ENCODE measurements at regions not wholly inside any gene's neighbourhood (a gene's known extent, or its start where the extent isn't known, plus 50 kb on each side); places are given as distances from the start of the nearest gene placed in this dataset.
"Not testable (repeated sequence)": the region's sequence is repeated elsewhere in the genome, so short reads cannot be mapped to it uniquely, and the experiment has no call there.

- Histone ChIP-seq H3K27me3 (ENCODE audit: control insufficient read depth, insufficient read depth, low read length) (no peaks in the 10 kb centered on the region), H3K4me3 (ENCODE audit: low read depth, low read length) (no peak overlapping the region), H3K27ac (ENCODE audit: low read depth, low read length) (no peak overlapping the region), H3K9me3 (ENCODE audit: control insufficient read depth, insufficient read depth, low read length) (no peaks in the 10 kb centered on the region)
- DNase-seq (ENCODE audit: low read depth, low spot score) = no peak
- POLR2A ChIA-PET = no interaction called here
- CTCF ChIA-PET = interaction anchor here (1.4 kb wide), 1 partner anchor 22 kb away, joined by 4 read pairs; no protein-coding TSS in a partner anchor
- TF ChIP-seq CTCF (IDR thresholded peaks at IDR 0.05; ENCODE audit: low read depth, low read length) = no peak
These were observed 117.4 kb downstream of the RFX6 start for GRCh38 chr6:116994447-116994846.

GRCh38 chr6:116996842-116997241 lies 119.8 kb downstream of the RFX6 start:
- POLR2A ChIA-PET = no interaction called here
- CTCF ChIA-PET = no interaction called here
- TF ChIP-seq CTCF (IDR thresholded peaks at IDR 0.05; ENCODE audit: low read depth, low read length) = no peak
- Histone ChIP-seq H3K27me3 (ENCODE audit: control insufficient read depth, insufficient read depth, low read length) (no peaks in the 10 kb centered on the region), H3K4me3 (ENCODE audit: low read depth, low read length) (no peak overlapping the region), H3K27ac (ENCODE audit: low read depth, low read length) (no peak overlapping the region), H3K9me3 (ENCODE audit: control insufficient read depth, insufficient read depth, low read length) (no peaks in the 10 kb centered on the region)
- DNase-seq (ENCODE audit: low read depth, low spot score) = no peak

- no peak for TF ChIP-seq CTCF (IDR thresholded peaks at IDR 0.05; ENCODE audit: low read depth, low read length)
- DNase-seq (ENCODE audit: low read depth, low spot score) = no peak
- CTCF ChIA-PET = no interaction called here
These were observed 120.5 kb downstream of the RFX6 start for GRCh38 chr6:116997496-116997895.

GRCh38 chr6:117007659-117008058 lies 130.6 kb downstream of the RFX6 start:
- Histone ChIP-seq H3K27me3 (ENCODE audit: control insufficient read depth, insufficient read depth, low read length) (no peaks in the 10 kb centered on the region), H3K9me3 (ENCODE audit: control insufficient read depth, insufficient read depth, low read length) (no peaks in the 10 kb centered on the region), H3K4me3 (ENCODE audit: low read depth, low read length) (no peak overlapping the region), H3K27ac (ENCODE audit: low read depth, low read length) (no peak overlapping the region)
- TF ChIP-seq CTCF (IDR thresholded peaks at IDR 0.05; ENCODE audit: low read depth, low read length) = no peak
- no peak for DNase-seq (ENCODE audit: low read depth, low spot score)
- POLR2A ChIA-PET = no interaction called here
- CTCF ChIA-PET = no interaction called here

More at GRCh38 chr6:116997496-116997895, 120.5 kb downstream of the RFX6 start:
- H3K27ac ChIP-seq (ENCODE audit: low read depth, low read length) = no peak overlapping the region
- no peaks in the 10 kb centered on the region for H3K9me3 ChIP-seq (ENCODE audit: control insufficient read depth, insufficient read depth, low read length)
- H3K4me3 ChIP-seq (ENCODE audit: low read depth, low read length) = no peak overlapping the region
- H3K27me3 ChIP-seq (ENCODE audit: control insufficient read depth, insufficient read depth, low read length) = no peaks in the 10 kb centered on the region
- POLR2A ChIA-PET = no interaction called here

- CTCF ChIA-PET = no interaction called here
- POLR2A ChIA-PET = no interaction called here
- no peak overlapping the region for H3K4me3 ChIP-seq (ENCODE audit: low read depth, low read length)
- no peaks in the 10 kb centered on the region for H3K9me3 ChIP-seq (ENCODE audit: control insufficient read depth, insufficient read depth, low read length)
- no peak for DNase-seq (ENCODE audit: low read depth, low spot score)
- H3K27me3 ChIP-seq (ENCODE audit: control insufficient read depth, insufficient read depth, low read length) = no peaks in the 10 kb centered on the region
- H3K27ac ChIP-seq (ENCODE audit: low read depth, low read length) = no peak overlapping the region
- no peak for TF ChIP-seq CTCF (IDR thresholded peaks at IDR 0.05; ENCODE audit: low read depth, low read length)
These were observed 131.6 kb downstream of the RFX6 start for GRCh38 chr6:117008618-117009017.

GRCh38 chr6:117014641-117015473 lies 137.8 kb downstream of the RFX6 start:
- DNase-seq (ENCODE audit: low read depth, low spot score); POLR2A ChIA-PET; H3K27me3 ChIP-seq (ENCODE audit: control insufficient read depth, insufficient read depth, low read length); H3K9me3 ChIP-seq (ENCODE audit: control insufficient read depth, insufficient read depth, low read length); H3K4me3 ChIP-seq (ENCODE audit: low read depth, low read length); H3K27ac ChIP-seq (ENCODE audit: low read depth, low read length): not testable (repeated sequence)
- CTCF ChIA-PET = interaction anchor here (1.1 kb wide), 1 partner anchor 43 kb away, joined by 3 read pairs; no protein-coding TSS in a partner anchor

GRCh38 chr6:117015474-117015804 lies 138.4 kb downstream of the RFX6 start:
- DNase-seq (ENCODE audit: low read depth, low spot score); H3K27me3 ChIP-seq (ENCODE audit: control insufficient read depth, insufficient read depth, low read length); H3K27ac ChIP-seq (ENCODE audit: low read depth, low read length); CTCF ChIA-PET; H3K9me3 ChIP-seq (ENCODE audit: control insufficient read depth, insufficient read depth, low read length); POLR2A ChIA-PET; H3K4me3 ChIP-seq (ENCODE audit: low read depth, low read length): not testable (repeated sequence)

Measured in AG04450 (cell line).